PFSK-1 (cell line): ENCODE measurements at regions not wholly inside any gene's neighbourhood (a gene's known extent, or its start where the extent isn't known, plus 50 kb on each side); places are given as distances from the start of the nearest gene placed in this dataset.

ENCODE experiments used
- POLR2AphosphoS5 ChIP-seq: IDR thresholded peaks from 2 replicates; pipeline ENCODE4 v1.6.1; 2012; ENCODE audit warnings: low read depth, mild to moderate bottlenecking, control low read depth, low read length, moderate library complexity
- SIN3A ChIP-seq: IDR thresholded peaks from 2 replicates; pipeline ENCODE4 v1.6.1; 2012; ENCODE audit warnings: mild to moderate bottlenecking, low read length, moderate library complexity, borderline replicate concordance; ENCODE audit not compliant: insufficient read depth
- TAF1 ChIP-seq: IDR thresholded peaks from 2 replicates; pipeline ENCODE4 v1.6.1; 2012; ENCODE audit warnings: low read length, control low read depth, borderline replicate concordance; ENCODE audit not compliant: insufficient read depth
- TF ChIP-seq, protein P1 (sequence below), 2 experiments: IDR thresholded peaks; 2 replicates each; pipeline versions ENCODE4 v1.6.1 to v1.8.0; 2011 to 2012; ENCODE audit warnings: low read depth in 2 of 2, low read length in 2 of 2, control low read depth in 1 of 2, inconsistent platforms in 1 of 2, mild to moderate bottlenecking in 1 of 2, moderate library complexity in 1 of 2; ENCODE audit not compliant: insufficient read depth in 1 of 2

GRCh38 chr5:167767795-167768194 lies 523.6 kb upstream of the WWC1 start:
- TF ChIP-seq, protein P1, sequence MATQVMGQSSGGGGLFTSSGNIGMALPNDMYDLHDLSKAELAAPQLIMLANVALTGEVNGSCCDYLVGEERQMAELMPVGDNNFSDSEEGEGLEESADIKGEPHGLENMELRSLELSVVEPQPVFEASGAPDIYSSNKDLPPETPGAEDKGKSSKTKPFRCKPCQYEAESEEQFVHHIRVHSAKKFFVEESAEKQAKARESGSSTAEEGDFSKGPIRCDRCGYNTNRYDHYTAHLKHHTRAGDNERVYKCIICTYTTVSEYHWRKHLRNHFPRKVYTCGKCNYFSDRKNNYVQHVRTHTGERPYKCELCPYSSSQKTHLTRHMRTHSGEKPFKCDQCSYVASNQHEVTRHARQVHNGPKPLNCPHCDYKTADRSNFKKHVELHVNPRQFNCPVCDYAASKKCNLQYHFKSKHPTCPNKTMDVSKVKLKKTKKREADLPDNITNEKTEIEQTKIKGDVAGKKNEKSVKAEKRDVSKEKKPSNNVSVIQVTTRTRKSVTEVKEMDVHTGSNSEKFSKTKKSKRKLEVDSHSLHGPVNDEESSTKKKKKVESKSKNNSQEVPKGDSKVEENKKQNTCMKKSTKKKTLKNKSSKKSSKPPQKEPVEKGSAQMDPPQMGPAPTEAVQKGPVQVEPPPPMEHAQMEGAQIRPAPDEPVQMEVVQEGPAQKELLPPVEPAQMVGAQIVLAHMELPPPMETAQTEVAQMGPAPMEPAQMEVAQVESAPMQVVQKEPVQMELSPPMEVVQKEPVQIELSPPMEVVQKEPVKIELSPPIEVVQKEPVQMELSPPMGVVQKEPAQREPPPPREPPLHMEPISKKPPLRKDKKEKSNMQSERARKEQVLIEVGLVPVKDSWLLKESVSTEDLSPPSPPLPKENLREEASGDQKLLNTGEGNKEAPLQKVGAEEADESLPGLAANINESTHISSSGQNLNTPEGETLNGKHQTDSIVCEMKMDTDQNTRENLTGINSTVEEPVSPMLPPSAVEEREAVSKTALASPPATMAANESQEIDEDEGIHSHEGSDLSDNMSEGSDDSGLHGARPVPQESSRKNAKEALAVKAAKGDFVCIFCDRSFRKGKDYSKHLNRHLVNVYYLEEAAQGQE (IDR thresholded peaks at IDR 0.05; ENCODE audit: insufficient read depth in 1 of 2, low read depth in 2 of 2, low read length in 2 of 2): no peak
- no peak for TF ChIP-seq TAF1
- TF ChIP-seq POLR2AphosphoS5: no peak
- TF ChIP-seq SIN3A: no peak
